Ishikawa (cell line): ENCODE measurements at regions not wholly inside any gene's neighbourhood (a gene's known extent, or its start where the extent isn't known, plus 50 kb on each side); places are given as distances from the start of the nearest gene placed in this dataset.

Source experiments
- CEBPB ChIP-seq: IDR thresholded peaks from 2 replicates; pipeline ENCODE4 v1.6.1; 2012
- CREB1 ChIP-seq: IDR thresholded peaks from 2 replicates; pipeline ENCODE4 v1.6.1; 2012; ENCODE audit warnings: low read depth
- EGR1 ChIP-seq: IDR thresholded peaks from 2 replicates; pipeline ENCODE4 v1.6.1; 2012
- EP300 ChIP-seq: IDR thresholded peaks from 2 replicates; pipeline ENCODE4 v1.6.1; 2012; ENCODE audit warnings: borderline replicate concordance
- FOXM1 ChIP-seq: IDR thresholded peaks from 2 replicates; pipeline ENCODE4 v1.6.1; 2012; ENCODE audit warnings: low read depth, borderline replicate concordance
- MAX ChIP-seq: IDR thresholded peaks from 2 replicates; pipeline ENCODE4 v1.6.1; 2012
- NFIC ChIP-seq: IDR thresholded peaks from 2 replicates; pipeline ENCODE4 v1.6.1; 2012
- RAD21 ChIP-seq: IDR thresholded peaks from 2 replicates; pipeline ENCODE4 v1.6.1; 2012; ENCODE audit warnings: low read depth
- REST ChIP-seq: IDR thresholded peaks from 2 replicates; pipeline ENCODE4 v1.6.1; 2012; ENCODE audit warnings: low read depth, mild to moderate bottlenecking
- TAF1 ChIP-seq: IDR thresholded peaks from 2 replicates; pipeline ENCODE4 v1.6.1; 2012; ENCODE audit warnings: low read depth, mild to moderate bottlenecking
- TCF12 ChIP-seq: IDR thresholded peaks from 2 replicates; pipeline ENCODE4 v1.6.1; 2012; ENCODE audit warnings: low read depth
- TEAD4 ChIP-seq: IDR thresholded peaks from 2 replicates; pipeline ENCODE4 v1.6.1; 2012
- YY1 ChIP-seq: IDR thresholded peaks from 2 replicates; pipeline ENCODE4 v1.6.1; 2012; ENCODE audit warnings: low read depth
- ZBTB7A ChIP-seq: IDR thresholded peaks from 2 replicates; pipeline ENCODE4 v1.6.1; 2012; ENCODE audit warnings: low read depth
- TF ChIP-seq, protein P1 (sequence below): IDR thresholded peaks from 2 replicates; pipeline ENCODE4 v1.6.1; 2012

GRCh38 chr6:156464100-156464878 lies 312.9 kb upstream of the ARID1B start:
- TF ChIP-seq CREB1 (no peak), ZBTB7A (no peak), TCF12 (no peak), EP300 (no peak), FOXM1 (no peak), TEAD4 (no peak)
- TF ChIP-seq, protein P1, sequence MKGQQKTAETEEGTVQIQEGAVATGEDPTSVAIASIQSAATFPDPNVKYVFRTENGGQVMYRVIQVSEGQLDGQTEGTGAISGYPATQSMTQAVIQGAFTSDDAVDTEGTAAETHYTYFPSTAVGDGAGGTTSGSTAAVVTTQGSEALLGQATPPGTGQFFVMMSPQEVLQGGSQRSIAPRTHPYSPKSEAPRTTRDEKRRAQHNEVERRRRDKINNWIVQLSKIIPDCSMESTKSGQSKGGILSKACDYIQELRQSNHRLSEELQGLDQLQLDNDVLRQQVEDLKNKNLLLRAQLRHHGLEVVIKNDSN = no peak

DNA sequence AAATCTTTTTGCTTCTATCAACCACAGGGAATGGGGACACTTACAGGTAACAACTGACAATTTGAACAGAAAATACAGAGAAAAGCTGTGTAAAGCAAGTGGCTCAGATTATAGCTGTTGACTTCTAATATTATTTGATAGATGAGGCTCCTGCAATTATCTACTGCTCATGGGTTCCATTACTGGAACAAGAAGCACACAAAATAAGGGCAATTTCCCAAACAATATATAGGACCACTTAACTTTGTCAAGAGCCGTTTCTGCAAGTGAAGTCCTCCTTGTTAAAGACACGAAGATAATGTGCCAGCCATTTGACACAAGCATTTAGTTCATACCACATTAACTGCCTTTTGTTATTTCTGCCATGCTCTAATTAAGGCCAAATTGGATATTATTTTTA lies 315.5 kb upstream of the ARID1B start:
- no peak for TF ChIP-seq EP300
- TF ChIP-seq RAD21 = no peak
- no peak for TF ChIP-seq CEBPB
- TF ChIP-seq, protein P1 = no peak
- TF ChIP-seq MAX = no peak
- no peak for TF ChIP-seq NFIC
- no peak for TF ChIP-seq YY1
- TF ChIP-seq TAF1 = no peak

GRCh38 chr6:156457601-156458000 lies 319.6 kb upstream of the ARID1B start:
- TF ChIP-seq TAF1 (no peak), NFIC (no peak), CREB1 (no peak), CEBPB (no peak), YY1 (no peak), MAX (no peak), TEAD4 (no peak), EGR1 (no peak), RAD21 (no peak), FOXM1 (no peak), REST (no peak), TCF12 (no peak), ZBTB7A (no peak), EP300 (no peak)
- TF ChIP-seq, protein P1 = no peak

- TF ChIP-seq CEBPB (no peak), CREB1 (no peak), YY1 (no peak), ZBTB7A (no peak), EGR1 (no peak), REST (no peak), FOXM1 (no peak), NFIC (no peak), TCF12 (no peak), EP300 (no peak), TAF1 (no peak)
- TF ChIP-seq, protein P1 = no peak
Observed at GRCh38 chr6:156455847-156456246, 321.3 kb upstream of the ARID1B start.

DNA sequence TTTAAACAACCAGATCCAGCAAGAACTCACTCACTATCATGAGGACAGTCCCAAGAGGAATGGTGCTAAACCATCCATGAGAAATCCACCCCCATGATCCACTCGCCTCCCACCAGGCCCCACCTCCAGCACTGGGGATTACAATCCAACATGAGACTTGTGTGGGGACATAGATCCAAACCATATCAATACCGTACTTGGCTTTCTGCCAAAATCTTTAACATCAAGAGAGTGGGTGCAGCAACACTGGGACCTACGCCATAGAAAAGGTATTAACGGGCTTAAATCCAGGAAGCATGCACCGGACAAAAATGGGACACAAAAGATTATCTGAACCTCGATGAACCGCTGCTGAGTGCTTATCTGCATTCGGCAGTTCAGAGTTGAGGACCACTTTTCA lies 322.3 kb upstream of the ARID1B start:
- TF ChIP-seq YY1 = no peak
- TF ChIP-seq EP300 = no peak

- no peak for TF ChIP-seq NFIC
- no peak for TF ChIP-seq RAD21
- no peak for TF ChIP-seq EP300
- no peak for TF ChIP-seq ZBTB7A
- TF ChIP-seq FOXM1 = no peak
- TF ChIP-seq MAX = no peak
- no peak for TF ChIP-seq CEBPB
- no peak for TF ChIP-seq CREB1
- TF ChIP-seq EGR1 = no peak
- TF ChIP-seq TAF1 = no peak
- TF ChIP-seq, protein P1 = no peak
- no peak for TF ChIP-seq TEAD4
- TF ChIP-seq REST = no peak
Observed at GRCh38 chr6:156451726-156452125, 325.5 kb upstream of the ARID1B start.
